Gastroesophageal sphincter (tissue), 3 donors: ENCODE measurements at regions not wholly inside any gene's neighbourhood (a gene's known extent, or its start where the extent isn't known, plus 50 kb on each side); places are given as distances from the start of the nearest gene placed in this dataset.

ENCODE experiments used
- CTCF ChIP-seq, 4 experiments: fragments of 200-600 bp in 2 of 4; fragments of 450-650 bp in 2 of 4; sonication (generic) in 1 of 4; IDR thresholded peaks; one replicate each; pipeline ENCODE4 v1.5.1; 2017 to 2019; ENCODE audit warnings: antibody characterized with exemption in 4 of 4, mild to moderate bottlenecking in 2 of 4, moderate library complexity in 2 of 4
- EP300 ChIP-seq: sonication (generic); formaldehyde crosslinking; IDR thresholded peaks from one replicate; pipeline ENCODE4 v1.6.1; 2017; ENCODE audit warnings: antibody characterized with exemption, mild to moderate bottlenecking
- POLR2A ChIP-seq, 2 donors: fragments of 450-650 bp; IDR thresholded peaks; one replicate each; pipeline ENCODE4 v1.6.1; 2017; ENCODE audit warnings: antibody characterized with exemption in 2 of 2, mild to moderate bottlenecking in 2 of 2, moderate library complexity in 1 of 2
- POLR2AphosphoS5 ChIP-seq: sonication (generic); formaldehyde crosslinking; IDR thresholded peaks from one replicate; pipeline ENCODE4 v1.6.1; 2017; ENCODE audit warnings: antibody characterized with exemption

DNA sequence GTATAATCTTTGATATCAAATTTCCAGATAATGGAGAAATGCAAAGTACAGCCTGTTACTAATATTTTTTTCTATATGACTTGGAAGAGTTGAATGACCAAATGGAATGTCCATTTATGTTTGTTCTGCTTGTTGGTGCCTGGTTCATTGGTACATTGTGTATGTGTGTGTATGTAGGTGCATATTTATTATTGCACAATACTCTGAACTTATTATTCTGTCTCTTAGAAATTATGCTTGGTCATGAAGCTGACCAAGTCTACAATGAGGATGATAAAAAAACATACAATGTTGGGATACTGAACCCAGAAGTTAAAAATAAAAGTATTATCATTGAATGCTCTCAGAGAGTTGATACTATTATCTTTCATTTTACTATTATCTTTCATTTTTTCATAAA is 706.3 kb downstream of the KCTD16 start:
- TF ChIP-seq CTCF (IDR thresholded peaks at IDR 0.05) (no peak), EP300 (no peak), POLR2AphosphoS5 (no peak), POLR2A (IDR thresholded peaks at IDR 0.05) (no peak)
